SK-N-SH treated with all-trans-retinoic acid at 6 μM for 48 hours (cell line): ENCODE measurements at regions not wholly inside any gene's neighbourhood (a gene's known extent, or its start where the extent isn't known, plus 50 kb on each side); places are given as distances from the start of the nearest gene placed in this dataset.

ENCODE experiments used
- ATAC-seq: fragments of 200-7000 bp; cut with Tn5 transposase; 3 replicates; pipeline ENCODE4 v1.9.1; 2020; ENCODE audit warnings: mild to moderate bottlenecking, moderate library complexity
- ARNTL ChIP-seq: fragments of 450-650 bp; formaldehyde crosslinking; IDR thresholded peaks from 2 replicates; pipeline ENCODE4 v1.5.0; 2020; ENCODE audit warnings: low read depth, mild to moderate bottlenecking, moderate library complexity, borderline replicate concordance
- BACH2 ChIP-seq: fragments of 250-450 bp; sonication (Bioruptor Pico); IDR thresholded peaks from 2 replicates; pipeline ENCODE4 v1.9.0; 2021; ENCODE audit warnings: mild to moderate bottlenecking, borderline replicate concordance
- CSDC2 ChIP-seq: fragments of 250-450 bp; sonication (Bioruptor Pico); IDR thresholded peaks from 2 replicates; pipeline ENCODE4 v1.5.0; 2020; ENCODE audit warnings: mild to moderate bottlenecking, moderate library complexity
- ESRRG ChIP-seq: fragments of 250-450 bp; sonication (Bioruptor Pico); IDR thresholded peaks from 2 replicates; pipeline ENCODE4 v1.6.1; 2021; ENCODE audit warnings: mild to moderate bottlenecking
- GLIS3 ChIP-seq: fragments of 250-450 bp; sonication (Bioruptor Pico); IDR thresholded peaks from 2 replicates; pipeline ENCODE4 v1.5.0; 2020; ENCODE audit warnings: mild to moderate bottlenecking, moderate library complexity
- ISL1 ChIP-seq: fragments of 250-450 bp; sonication (Bioruptor Pico); IDR thresholded peaks from 2 replicates; pipeline ENCODE4 v2.1.2; 2022; ENCODE audit warnings: mild to moderate bottlenecking, moderate library complexity
- OSR1 ChIP-seq: fragments of 250-450 bp; sonication (Bioruptor Pico); IDR thresholded peaks from 2 replicates; pipeline ENCODE4 v1.8.0; 2022; ENCODE audit warnings: moderate library complexity, mild to moderate bottlenecking, inconsistent platforms
- PPARA ChIP-seq: fragments of 250-450 bp; sonication (Bioruptor Pico); IDR thresholded peaks from 2 replicates; pipeline ENCODE4 v1.5.0; 2020; ENCODE audit warnings: mild to moderate bottlenecking, borderline replicate concordance
- SNAI2 ChIP-seq: fragments of 250-450 bp; sonication (Bioruptor Pico); IDR thresholded peaks from 2 replicates; pipeline ENCODE4 v1.5.0; 2020; ENCODE audit warnings: mild to moderate bottlenecking, moderate library complexity
- TCF4 ChIP-seq: fragments of 250-450 bp; sonication (Bioruptor Pico); IDR thresholded peaks from 2 replicates; pipeline ENCODE4 v1.8.0; 2021; ENCODE audit warnings: mild to moderate bottlenecking, moderate library complexity, borderline replicate concordance
- TOX ChIP-seq: fragments of 250-450 bp; sonication (Bioruptor Pico); IDR thresholded peaks from 2 replicates; pipeline ENCODE4 v1.8.0; 2021; ENCODE audit warnings: mild to moderate bottlenecking, moderate library complexity, borderline replicate concordance
- ZC3H10 ChIP-seq: fragments of 250-450 bp; sonication (Bioruptor Pico); IDR thresholded peaks from 2 replicates; pipeline ENCODE4 v1.5.1; 2021; ENCODE audit warnings: mild to moderate bottlenecking, moderate library complexity
- ZFP3 ChIP-seq: fragments of 250-450 bp; sonication (Bioruptor Pico); IDR thresholded peaks from 2 replicates; pipeline ENCODE4 v1.5.0; 2020; ENCODE audit warnings: mild to moderate bottlenecking, moderate library complexity
- ZFP30 ChIP-seq: fragments of 450-650 bp; formaldehyde crosslinking; IDR thresholded peaks from 2 replicates; pipeline ENCODE4 v1.5.0; 2022; ENCODE audit warnings: mild to moderate bottlenecking, moderate library complexity
- ZNF565 ChIP-seq: fragments of 450-650 bp; formaldehyde crosslinking; conservative IDR thresholded peaks from 2 replicates; pipeline ENCODE4 v1.5.0; 2020; ENCODE audit warnings: low read depth, mild to moderate bottlenecking, moderate library complexity
- ZNF70 ChIP-seq: fragments of 450-650 bp; formaldehyde crosslinking; IDR thresholded peaks from 2 replicates; pipeline ENCODE4 v1.5.0; 2020; ENCODE audit warnings: mild to moderate bottlenecking, moderate library complexity
- TF ChIP-seq, protein P1 (sequence below): fragments of 250-450 bp; sonication (Bioruptor Pico); IDR thresholded peaks from 2 replicates; pipeline ENCODE4 v1.8.0; 2021; ENCODE audit warnings: low read depth, mild to moderate bottlenecking, moderate library complexity, borderline replicate concordance
- TF ChIP-seq, protein P2 (sequence below): fragments of 250-450 bp; sonication (Bioruptor Pico); IDR thresholded peaks from 2 replicates; pipeline ENCODE4 v1.5.0; 2020; ENCODE audit warnings: mild to moderate bottlenecking, moderate library complexity
- TF ChIP-seq, protein P3 (sequence below): fragments of 250-450 bp; sonication (Bioruptor Pico); IDR thresholded peaks from 2 replicates; pipeline ENCODE4 v1.8.0; 2020; ENCODE audit warnings: mild to moderate bottlenecking, moderate library complexity, borderline replicate concordance
- TF ChIP-seq, protein P4 (sequence below): fragments of 250-450 bp; sonication (Bioruptor Pico); IDR thresholded peaks from 2 replicates; pipeline ENCODE4 v1.5.1; 2021; ENCODE audit warnings: mild to moderate bottlenecking, moderate library complexity

DNA sequence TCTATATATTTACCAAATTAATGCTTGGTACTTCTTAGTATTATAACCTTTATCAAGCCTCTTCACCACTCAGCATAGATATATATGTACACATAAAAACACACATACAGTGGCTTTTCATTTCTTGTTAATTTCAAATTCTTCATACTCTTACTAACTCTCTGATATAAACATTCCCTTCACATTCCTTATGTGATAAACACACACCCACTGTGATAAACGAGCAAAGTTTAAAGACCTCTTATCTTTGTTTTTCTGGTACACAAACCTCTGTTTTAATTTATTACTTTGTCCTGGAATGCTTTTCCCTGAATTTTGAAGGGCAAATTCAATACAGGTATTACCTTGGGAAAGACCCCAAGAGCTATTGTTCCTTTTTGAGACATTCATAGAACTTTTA, 379.1 kb upstream of the TMPRSS15 start:
- no peak for ATAC-seq
- no peak for TF ChIP-seq TCF4 (CRISPR knock-in tag)

DNA sequence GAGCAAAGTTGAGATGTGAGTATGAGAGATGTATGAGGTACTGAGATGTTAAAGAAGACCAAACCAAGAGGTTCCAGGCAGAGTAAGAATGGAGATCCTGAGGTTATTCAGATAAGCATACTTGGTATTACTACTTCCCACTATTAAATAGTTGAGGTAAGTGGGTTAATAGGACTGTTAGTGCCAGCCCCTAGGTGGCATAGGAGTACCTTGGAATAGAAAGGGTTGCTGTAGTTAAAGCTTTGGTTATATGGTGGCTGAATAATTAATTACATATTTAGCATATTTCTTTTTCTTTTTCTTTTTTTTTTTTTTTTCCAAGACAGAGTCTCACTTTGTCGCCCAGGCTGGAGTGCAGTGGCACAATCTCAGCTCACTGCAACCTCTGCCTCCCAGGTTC, 397.9 kb upstream of the TMPRSS15 start:
- TF ChIP-seq TCF4 (CRISPR knock-in tag) (no peak), ISL1 (CRISPR knock-in tag) (no peak), ZNF70 (no peak), ARNTL (CRISPR knock-in tag) (no peak), ZNF565 (CRISPR knock-in tag) (no peak), GLIS3 (CRISPR knock-in tag) (no peak), ZC3H10 (CRISPR knock-in tag) (no peak)
- TF ChIP-seq, protein P1, sequence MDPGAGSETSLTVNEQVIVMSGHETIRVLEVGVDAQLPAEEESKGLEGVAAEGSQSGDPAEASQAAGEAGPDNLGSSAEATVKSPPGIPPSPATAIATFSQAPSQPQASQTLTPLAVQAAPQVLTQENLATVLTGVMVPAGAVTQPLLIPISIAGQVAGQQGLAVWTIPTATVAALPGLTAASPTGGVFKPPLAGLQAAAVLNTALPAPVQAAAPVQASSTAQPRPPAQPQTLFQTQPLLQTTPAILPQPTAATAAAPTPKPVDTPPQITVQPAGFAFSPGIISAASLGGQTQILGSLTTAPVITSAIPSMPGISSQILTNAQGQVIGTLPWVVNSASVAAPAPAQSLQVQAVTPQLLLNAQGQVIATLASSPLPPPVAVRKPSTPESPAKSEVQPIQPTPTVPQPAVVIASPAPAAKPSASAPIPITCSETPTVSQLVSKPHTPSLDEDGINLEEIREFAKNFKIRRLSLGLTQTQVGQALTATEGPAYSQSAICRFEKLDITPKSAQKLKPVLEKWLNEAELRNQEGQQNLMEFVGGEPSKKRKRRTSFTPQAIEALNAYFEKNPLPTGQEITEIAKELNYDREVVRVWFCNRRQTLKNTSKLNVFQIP (CRISPR knock-in tag) = no peak
- no peak for ATAC-seq

DNA sequence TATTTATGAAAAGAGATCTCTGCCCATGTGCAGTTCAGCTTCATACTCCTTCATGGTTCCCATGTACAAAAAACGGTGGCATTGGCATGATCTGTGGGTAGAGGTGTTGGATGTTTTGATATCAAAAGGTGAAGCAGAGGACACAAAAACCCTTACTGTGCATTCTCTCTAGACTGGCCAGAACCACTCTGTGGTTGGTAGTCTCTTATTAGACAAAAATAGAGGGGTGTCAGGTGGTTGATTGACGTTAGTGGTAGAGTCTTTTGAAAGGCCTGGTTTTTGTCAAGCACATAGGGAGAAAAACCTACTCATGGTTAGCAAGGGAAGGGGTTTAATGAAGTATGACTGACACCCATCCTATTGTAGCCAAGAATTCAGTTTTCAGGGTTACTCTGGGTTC, 400.0 kb upstream of the TMPRSS15 start:
- TF ChIP-seq ZFP3 (CRISPR knock-in tag) (no peak), ARNTL (CRISPR knock-in tag) (no peak), ZFP30 (CRISPR knock-in tag) (no peak), TOX (no peak), SNAI2 (no peak), PPARA (no peak)
- TF ChIP-seq, protein P1 (CRISPR knock-in tag) = no peak
- TF ChIP-seq, all 23 proteins: peak for 0
- no peak for ATAC-seq

DNA sequence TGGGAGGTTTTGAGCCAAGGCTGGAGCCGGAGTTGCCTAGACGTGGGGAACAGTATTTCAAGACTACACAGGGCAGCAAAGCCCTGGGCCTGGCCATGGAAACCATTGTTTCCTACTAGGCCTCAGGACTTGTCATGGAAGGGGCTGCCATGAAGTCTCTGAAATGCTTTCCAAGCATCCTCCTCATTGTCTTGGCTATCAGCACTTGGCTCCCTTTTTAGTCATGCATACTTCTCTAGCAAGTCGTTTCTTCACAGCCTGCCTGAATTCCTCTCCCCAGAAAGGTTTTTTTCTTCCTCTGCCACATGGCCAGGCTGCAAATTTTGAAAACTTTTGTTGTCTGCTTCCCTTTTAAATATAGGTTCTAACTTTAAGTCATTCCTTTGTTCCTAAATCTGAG, 406.6 kb upstream of the TMPRSS15 start:
- ATAC-seq = no peak
- TF ChIP-seq ZNF70 (no peak), ZNF565 (CRISPR knock-in tag) (no peak), OSR1 (CRISPR knock-in tag) (no peak), CSDC2 (no peak), GLIS3 (CRISPR knock-in tag) (no peak), ZFP3 (CRISPR knock-in tag) (no peak), BACH2 (CRISPR knock-in tag) (no peak), ISL1 (CRISPR knock-in tag) (no peak)
- TF ChIP-seq, protein P2, sequence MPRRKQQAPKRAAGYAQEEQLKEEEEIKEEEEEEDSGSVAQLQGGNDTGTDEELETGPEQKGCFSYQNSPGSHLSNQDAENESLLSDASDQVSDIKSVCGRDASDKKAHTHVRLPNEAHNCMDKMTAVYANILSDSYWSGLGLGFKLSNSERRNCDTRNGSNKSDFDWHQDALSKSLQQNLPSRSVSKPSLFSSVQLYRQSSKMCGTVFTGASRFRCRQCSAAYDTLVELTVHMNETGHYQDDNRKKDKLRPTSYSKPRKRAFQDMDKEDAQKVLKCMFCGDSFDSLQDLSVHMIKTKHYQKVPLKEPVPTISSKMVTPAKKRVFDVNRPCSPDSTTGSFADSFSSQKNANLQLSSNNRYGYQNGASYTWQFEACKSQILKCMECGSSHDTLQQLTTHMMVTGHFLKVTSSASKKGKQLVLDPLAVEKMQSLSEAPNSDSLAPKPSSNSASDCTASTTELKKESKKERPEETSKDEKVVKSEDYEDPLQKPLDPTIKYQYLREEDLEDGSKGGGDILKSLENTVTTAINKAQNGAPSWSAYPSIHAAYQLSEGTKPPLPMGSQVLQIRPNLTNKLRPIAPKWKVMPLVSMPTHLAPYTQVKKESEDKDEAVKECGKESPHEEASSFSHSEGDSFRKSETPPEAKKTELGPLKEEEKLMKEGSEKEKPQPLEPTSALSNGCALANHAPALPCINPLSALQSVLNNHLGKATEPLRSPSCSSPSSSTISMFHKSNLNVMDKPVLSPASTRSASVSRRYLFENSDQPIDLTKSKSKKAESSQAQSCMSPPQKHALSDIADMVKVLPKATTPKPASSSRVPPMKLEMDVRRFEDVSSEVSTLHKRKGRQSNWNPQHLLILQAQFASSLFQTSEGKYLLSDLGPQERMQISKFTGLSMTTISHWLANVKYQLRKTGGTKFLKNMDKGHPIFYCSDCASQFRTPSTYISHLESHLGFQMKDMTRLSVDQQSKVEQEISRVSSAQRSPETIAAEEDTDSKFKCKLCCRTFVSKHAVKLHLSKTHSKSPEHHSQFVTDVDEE (CRISPR knock-in tag) = no peak
- TF ChIP-seq, protein P3, sequence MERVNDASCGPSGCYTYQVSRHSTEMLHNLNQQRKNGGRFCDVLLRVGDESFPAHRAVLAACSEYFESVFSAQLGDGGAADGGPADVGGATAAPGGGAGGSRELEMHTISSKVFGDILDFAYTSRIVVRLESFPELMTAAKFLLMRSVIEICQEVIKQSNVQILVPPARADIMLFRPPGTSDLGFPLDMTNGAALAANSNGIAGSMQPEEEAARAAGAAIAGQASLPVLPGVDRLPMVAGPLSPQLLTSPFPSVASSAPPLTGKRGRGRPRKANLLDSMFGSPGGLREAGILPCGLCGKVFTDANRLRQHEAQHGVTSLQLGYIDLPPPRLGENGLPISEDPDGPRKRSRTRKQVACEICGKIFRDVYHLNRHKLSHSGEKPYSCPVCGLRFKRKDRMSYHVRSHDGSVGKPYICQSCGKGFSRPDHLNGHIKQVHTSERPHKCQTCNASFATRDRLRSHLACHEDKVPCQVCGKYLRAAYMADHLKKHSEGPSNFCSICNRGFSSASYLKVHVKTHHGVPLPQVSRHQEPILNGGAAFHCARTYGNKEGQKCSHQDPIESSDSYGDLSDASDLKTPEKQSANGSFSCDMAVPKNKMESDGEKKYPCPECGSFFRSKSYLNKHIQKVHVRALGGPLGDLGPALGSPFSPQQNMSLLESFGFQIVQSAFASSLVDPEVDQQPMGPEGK (CRISPR knock-in tag) = no peak
- TF ChIP-seq, all 23 proteins: peak for 0

DNA sequence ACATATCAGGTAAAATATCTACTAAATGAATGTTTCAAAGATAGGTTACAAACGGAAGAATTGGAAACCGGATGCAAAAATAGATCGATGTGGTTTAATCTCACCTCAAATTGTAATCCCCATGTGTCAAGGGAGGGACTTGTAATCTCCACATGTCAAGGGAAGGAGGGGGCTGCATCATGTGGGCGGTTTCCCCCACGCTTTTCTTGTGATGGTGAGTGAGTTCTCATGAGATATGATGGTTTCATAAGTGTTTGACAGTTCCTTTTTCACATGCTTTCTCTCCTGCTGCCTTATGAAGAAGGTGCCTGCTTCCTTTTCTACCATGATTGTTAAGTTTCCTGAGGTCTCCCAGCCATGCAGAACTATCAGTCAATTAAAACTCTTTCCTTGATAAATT, 408.7 kb upstream of the TMPRSS15 start:
- ATAC-seq = no peak
- no peak for TF ChIP-seq ZC3H10 (CRISPR knock-in tag)
- TF ChIP-seq, protein P4, sequence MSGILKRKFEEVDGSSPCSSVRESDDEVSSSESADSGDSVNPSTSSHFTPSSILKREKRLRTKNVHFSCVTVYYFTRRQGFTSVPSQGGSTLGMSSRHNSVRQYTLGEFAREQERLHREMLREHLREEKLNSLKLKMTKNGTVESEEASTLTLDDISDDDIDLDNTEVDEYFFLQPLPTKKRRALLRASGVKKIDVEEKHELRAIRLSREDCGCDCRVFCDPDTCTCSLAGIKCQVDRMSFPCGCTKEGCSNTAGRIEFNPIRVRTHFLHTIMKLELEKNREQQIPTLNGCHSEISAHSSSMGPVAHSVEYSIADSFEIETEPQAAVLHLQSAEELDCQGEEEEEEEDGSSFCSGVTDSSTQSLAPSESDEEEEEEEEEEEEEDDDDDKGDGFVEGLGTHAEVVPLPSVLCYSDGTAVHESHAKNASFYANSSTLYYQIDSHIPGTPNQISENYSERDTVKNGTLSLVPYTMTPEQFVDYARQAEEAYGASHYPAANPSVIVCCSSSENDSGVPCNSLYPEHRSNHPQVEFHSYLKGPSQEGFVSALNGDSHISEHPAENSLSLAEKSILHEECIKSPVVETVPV = no peak
- TF ChIP-seq, protein P1 (CRISPR knock-in tag) = no peak
- TF ChIP-seq BACH2 (CRISPR knock-in tag) = no peak
- TF ChIP-seq CSDC2 = no peak
- no peak for TF ChIP-seq ZFP30 (CRISPR knock-in tag)
- TF ChIP-seq ZFP3 (CRISPR knock-in tag) = no peak
- TF ChIP-seq OSR1 (CRISPR knock-in tag) = no peak
- TF ChIP-seq, protein P3 (CRISPR knock-in tag) = no peak
- TF ChIP-seq TCF4 (CRISPR knock-in tag) = no peak
- no peak for TF ChIP-seq PPARA
- no peak for TF ChIP-seq ESRRG
